Fibroblast of villous mesenchyme (primary cell): ENCODE measurements at regions not wholly inside any gene's neighbourhood (a gene's known extent, or its start where the extent isn't known, plus 50 kb on each side); places are given as distances from the start of the nearest gene placed in this dataset.

Experiments
- DNase-seq: peaks from one replicate; pipeline ENCODE4 v3.0.0-alpha.2; 2010; ENCODE audit warnings: low read depth
- H3K4me3 ChIP-seq: 2 replicates; pipeline ENCODE4 v1.5.1; 2011; ENCODE audit warnings: low read depth, mild to moderate bottlenecking, low read length
- TF ChIP-seq, protein P1 (sequence below): IDR thresholded peaks from 2 replicates; pipeline ENCODE4 v1.5.1; 2012; ENCODE audit warnings: low read depth, mild to moderate bottlenecking, low read length; ENCODE audit not compliant: insufficient read depth

GRCh38 chr4:138413273-138413672 lies 171.1 kb upstream of the SLC7A11 start:
- DNase-seq = no peak
- TF ChIP-seq, protein P1, sequence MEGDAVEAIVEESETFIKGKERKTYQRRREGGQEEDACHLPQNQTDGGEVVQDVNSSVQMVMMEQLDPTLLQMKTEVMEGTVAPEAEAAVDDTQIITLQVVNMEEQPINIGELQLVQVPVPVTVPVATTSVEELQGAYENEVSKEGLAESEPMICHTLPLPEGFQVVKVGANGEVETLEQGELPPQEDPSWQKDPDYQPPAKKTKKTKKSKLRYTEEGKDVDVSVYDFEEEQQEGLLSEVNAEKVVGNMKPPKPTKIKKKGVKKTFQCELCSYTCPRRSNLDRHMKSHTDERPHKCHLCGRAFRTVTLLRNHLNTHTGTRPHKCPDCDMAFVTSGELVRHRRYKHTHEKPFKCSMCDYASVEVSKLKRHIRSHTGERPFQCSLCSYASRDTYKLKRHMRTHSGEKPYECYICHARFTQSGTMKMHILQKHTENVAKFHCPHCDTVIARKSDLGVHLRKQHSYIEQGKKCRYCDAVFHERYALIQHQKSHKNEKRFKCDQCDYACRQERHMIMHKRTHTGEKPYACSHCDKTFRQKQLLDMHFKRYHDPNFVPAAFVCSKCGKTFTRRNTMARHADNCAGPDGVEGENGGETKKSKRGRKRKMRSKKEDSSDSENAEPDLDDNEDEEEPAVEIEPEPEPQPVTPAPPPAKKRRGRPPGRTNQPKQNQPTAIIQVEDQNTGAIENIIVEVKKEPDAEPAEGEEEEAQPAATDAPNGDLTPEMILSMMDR = no peak
- no peak overlapping the region for H3K4me3 ChIP-seq

GRCh38 chr4:138412847-138413246 lies 170.7 kb upstream of the SLC7A11 start:
- no peak for DNase-seq
- H3K4me3 ChIP-seq = no peak overlapping the region
- TF ChIP-seq, protein P1 = no peak

DNA sequence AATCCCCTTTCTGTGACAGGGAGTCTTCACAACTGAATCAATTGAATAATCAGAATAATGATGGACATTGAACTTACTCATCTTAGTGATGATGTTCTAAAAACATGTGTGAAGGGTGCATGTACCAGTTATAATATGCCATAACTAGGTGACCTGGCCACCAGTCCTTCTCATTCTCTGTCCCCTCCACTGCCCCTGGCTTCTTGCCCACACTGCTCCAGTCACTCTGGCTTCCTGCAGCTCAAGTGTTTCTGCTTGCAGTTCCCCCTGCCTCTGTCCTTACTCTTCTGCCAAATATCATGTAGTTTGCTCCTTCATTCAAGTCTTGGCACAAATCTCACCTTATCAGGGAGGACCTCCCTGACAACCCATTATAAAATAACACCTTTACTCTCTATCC lies 168.1 kb upstream of the SLC7A11 start:
- TF ChIP-seq, protein P1 = no peak
- H3K4me3 ChIP-seq = no peak overlapping the region
- DNase-seq = no peak

DNA sequence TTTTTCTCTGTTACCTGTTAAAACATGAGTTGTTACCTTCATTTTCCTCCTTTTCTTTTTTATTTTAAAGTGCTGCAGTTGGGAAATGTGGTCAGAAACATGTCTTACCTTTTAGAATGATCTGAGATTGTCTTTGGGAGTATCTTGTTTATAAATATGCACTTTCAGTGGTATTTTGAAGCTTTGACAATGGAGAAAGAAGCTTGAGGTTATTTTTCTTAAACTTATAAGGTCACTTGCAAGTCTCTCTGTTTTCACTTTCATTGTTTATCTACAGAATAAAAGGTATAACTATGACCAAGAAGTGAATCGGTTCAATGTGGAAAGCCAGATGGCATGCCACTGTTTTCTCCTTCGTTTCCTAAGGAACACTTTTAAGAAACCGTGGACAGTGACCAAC lies 167.5 kb upstream of the SLC7A11 start:
- TF ChIP-seq, protein P1 = no peak
- H3K4me3 ChIP-seq = no peak overlapping the region

DNA sequence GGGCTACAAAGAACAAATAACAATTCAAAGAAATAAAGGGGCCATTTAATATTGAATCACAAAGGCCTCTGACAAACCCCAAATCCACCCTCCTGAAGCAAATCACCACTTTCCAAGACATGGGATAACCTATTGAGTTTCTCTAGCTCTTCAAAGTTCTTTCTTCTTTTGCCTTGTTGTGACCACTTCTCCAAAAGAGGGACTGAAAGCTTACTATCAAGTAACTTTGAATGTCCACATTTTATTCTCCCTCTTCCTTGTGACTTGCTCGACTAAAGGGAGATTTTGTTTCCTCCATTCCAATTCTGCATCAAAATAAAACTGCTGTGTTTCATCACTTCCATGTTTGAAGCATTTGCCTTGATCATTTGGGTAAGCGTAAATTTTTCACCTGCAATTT lies 166.6 kb upstream of the SLC7A11 start:
- DNase-seq = no peak
- TF ChIP-seq, protein P1 = no peak

More for the DNA sequence above, 167.5 kb upstream of the SLC7A11 start:
- no peak for DNase-seq

DNA sequence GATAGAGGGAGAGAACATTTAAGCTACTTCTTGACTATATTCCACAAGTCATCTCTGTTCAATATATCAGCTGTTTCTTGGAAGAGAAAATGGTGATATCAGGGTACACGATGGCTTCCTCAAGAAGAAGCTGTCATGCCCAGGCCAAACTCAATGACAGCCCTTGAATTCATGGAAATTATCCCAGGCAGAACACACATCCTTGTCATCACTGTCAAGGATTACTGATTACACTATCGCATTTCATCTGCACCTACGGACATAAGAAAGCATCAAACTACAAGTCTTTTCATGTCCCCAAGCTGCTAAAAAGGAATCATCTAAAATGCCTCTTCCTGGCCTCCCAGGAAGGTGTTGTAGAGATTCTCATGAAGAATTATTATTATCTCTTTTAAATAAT lies 165.2 kb upstream of the SLC7A11 start:
- TF ChIP-seq, protein P1 = no peak
- no peak for DNase-seq
- no peak overlapping the region for H3K4me3 ChIP-seq

More for the DNA sequence above, 166.6 kb upstream of the SLC7A11 start:
- H3K4me3 ChIP-seq = no peak overlapping the region

GRCh38 chr4:138406876-138407275 lies 164.7 kb upstream of the SLC7A11 start:
- TF ChIP-seq, protein P1 = no peak
- H3K4me3 ChIP-seq = no peak overlapping the region
- peak; percentile 78 for DNase-seq
